ENCODE measurements at regions not wholly inside any gene's neighbourhood (a gene's known extent, or its start where the extent isn't known, plus 50 kb on each side); places are given as distances from the start of the nearest gene placed in this dataset.

DNA sequence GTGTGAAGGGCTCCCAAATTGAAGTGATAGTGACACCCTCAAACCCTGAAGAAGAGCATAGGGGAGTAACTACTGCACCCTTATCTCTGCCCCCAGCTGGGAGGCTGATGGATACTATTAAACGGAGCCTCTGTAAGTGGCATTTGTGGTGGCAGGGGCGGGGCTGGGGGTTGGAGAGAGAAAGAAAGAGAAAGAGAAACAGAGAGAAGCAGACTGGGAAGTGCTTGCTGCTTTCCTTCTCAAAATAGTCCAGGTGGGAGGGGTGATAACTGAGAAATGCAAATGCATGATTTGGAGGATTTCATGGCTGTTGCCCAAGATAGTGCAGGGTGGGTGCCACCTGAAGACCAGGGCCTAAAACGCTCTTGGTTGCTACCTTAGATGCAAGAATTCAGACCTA is 253.5 kb upstream of the GATB start:
- DNase-seq, result no peak

DNA sequence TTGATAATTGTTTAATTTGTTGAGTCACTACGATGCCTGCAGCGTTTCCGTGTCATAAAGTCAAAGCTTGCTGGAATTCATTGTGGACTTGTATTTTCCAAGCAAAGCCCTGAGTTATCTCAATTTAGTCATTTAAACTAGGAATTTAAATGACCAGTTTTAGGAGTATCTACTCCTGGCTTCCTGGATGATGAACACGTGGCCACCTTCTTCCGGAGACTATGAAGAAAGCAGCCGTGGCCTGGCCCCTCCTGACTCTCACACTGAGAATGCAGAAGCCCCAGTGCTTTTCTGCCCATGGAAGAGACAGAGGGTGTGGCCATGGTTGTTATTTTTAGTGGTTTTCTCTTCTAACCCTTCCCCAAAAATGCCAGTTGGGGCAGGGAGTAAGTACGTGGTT is 250.7 kb upstream of the GATB start:
- no peak for DNase-seq

DNA sequence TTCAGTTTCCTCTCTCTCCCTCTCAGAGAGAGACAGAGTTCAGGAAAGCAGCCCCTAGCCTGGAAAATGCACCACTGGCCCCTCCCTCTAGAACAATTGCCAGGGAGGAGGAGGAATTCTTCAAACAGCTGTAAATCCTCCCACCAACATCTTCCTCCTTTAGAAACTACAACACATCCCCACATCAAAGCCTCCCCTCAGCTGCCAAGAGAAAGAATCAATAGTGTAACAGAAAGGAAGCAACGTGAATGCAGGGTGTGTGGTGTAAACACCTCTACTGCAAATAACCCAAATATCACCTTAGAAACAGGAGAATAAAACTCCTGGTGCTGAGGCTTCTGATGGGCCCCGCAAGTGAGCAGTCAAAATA is 249.9 kb upstream of the GATB start:
- DNase-seq, result no peak

DNA sequence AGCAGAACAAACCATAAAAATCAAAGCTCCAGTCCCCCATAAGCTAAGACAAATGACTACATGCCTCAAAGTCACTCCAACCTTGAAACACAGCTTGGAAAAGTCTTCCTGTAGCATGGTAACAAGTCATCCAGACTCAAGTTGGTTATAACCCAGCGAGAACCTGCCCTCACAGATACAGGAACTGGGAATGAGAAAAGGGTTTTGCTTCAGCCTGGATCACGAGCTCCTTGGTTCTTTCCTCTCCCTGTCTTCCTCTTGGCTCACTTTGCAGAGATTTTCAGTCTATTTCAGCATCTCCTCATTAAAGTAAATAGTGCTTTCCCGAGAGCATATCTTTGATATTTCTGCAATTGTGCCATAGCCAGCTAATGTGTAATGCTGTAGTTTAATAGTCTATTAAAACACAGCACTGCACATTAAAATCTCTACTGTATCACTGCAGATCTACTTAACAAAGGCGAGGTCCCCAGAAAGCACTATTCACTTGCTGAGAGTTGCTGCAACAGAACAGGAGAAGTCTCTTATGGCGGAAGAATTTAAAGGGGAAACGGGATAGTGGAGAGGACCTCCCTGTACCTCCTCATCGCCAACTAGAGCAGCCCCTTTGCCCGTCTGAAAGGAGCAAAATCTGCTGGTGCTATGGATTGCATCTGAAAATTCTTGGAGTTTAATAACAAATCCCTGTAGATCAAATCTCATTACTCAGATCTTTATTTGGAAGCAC is 249.3 kb upstream of the GATB start:
- no peak for DNase-seq

DNA sequence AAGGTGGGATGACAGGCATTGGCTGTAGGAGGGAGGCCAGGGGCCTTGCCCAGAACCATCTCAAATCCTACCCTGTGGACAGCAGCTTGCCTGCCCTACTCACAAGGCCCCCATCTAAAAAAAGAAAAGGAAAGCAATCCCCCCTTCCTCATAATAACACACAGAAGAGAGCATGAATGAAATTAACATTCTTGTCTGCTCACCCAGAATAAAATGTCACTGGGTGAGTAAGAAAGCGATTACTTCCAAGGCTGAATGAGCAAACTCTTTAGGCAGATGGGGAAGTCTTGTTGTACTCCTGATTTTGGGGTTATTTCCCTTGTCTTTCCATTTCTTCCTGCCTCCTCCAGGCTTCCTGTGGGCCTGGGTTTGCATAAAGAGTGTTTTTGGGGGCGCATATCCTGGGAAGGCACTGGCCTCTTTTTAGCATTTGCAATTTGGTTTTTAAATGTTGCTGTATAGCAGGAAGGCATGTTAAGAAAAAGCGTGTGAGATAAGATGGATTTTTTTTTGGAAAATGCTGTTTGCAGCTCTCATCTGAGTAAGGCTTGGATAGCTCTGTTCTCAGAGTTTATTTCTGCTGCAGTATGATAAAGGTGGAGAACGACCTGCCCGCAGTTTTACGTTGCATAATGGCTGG is 248.3 kb upstream of the GATB start:
- DNase-seq, result no peak

DNA sequence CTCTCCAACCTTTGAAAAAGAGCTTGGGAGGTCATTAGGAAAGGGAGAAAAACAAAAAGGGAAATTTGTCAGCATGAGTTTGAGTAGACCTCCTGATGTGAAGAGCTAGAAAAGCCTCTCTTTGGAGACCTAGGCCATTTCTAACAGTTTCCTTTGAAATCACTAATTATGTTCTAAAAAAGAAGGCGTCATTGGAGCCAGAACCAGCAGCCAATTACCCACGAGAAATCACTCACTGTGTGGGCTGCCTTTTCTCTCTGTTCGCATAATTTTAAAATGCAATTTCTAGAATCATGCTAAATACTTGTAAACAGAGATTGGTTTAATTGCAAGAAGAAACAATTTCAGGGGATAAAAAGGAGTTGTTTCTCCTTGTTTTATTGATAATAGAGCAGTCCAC is 246.3 kb upstream of the GATB start:
- no peak for DNase-seq

DNA sequence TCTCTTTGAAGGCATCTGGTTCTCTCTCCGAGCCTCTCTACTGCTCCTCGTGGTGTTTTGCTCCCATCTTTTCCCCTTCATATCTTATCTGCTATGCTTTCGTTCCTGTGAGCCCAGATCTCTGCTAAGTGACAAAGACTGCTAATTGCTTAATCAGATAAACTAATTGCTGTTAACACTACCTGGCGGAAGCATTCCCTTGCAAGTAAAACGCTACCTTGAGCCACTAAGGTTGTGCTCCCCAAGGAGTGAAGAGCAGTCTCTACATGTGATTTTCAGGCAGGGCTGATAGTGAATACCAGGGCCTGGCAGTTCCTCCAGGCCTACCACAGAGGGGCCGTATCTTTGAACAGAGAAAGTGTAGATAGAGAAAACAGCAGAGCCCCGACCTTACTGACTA is 244.0 kb upstream of the GATB start:
- DNase-seq, result no peak

DNA sequence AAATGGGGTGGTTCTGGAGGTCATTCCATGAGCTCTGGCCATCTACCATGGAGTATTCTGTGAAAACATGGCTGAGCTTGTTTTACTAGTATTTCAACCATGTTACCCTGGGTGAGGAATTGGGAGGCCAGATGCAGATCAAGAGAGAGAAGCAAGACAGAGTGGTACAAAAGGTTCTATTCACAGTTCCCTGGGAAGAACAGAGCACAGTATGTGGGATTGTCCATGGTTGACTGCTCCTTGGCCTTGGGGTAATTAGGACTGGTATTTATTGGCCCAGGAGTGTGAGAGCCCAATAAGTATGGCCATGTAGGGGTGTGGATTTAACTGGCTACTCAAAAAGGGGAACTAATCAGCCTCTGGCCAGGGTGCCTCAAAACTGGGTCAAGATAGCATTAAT is 239.7 kb upstream of the GATB start:
- DNase-seq, result no peak

DNA sequence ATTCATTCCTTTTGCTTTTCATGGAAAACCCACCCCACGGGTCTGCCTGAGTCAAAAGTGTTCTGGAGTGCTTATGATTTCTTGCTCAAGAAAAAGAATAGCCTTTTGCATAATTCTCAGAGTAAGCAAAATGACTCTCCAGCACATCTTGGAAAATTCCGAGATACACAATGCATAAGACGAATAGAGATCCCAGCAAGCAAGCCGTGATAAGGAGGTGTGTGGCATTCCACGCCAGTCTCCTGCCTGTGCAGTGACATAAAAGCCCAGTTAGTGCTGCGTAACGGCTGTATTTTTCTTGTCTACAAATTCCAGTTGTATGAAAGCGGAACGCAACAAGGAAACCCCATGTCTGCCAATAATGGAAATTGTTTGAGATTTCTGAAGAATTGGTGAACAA is 237.9 kb upstream of the GATB start:
- no peak for DNase-seq

DNA sequence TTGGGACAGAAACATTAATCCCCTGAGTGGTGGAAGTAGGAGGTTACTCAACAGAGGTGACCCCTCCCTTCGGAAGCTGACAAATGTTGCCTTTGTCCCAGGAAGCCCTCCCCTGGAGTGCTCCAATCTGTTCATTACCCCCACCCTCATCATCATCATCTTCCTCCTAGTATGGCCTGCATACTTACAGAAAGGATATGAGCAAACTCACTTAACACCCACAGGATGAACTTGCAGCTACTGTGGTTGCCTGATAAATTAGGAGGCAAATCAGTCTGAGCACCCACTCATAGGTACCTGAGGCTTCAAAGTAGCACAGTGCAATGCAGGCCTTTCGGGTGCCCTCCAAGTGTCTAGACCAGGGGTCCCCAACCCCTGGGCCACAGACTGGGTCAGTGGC is 236.7 kb upstream of the GATB start:
- DNase-seq, result no peak

DNA sequence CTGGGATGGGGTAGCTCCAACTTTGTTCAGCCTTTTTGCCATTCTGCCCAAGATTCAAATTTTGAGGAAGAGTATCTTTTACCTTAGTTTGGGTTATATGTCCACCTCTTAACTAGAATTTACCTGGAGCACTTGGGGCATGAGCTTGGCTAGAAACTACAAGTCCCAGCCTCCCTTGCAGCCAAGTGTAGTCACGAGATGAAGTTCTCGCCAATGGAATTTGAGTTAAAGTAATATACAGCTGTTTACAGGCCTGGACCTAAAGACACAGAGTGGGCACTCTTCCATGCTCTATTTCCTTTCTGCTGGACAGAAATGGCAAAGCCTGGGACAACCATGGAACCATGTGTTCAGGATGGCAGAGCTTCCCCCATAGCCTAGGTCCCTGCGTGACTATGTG is 233.6 kb upstream of the GATB start:
- no peak for DNase-seq

DNA sequence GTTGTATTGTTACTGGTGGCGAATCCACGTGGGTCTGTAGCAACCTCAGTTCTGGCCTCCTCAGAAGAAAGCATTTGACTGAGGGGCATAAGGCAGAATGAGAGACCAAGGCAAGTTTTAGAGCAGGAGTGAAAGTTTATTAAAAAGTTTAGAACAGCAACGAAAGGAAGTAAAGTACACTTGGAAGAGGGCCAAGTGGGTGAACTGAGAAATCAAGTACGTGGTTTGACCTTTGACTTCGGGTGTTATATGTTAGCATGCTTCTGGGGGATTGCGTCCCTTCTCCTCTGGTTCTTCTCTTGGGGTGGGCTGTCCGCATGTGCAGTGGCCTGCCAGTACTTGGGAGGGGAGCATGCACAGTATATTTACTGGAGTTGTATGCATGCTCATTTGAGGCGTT is 232.7 kb upstream of the GATB start:
- DNase-seq, result no peak

DNA sequence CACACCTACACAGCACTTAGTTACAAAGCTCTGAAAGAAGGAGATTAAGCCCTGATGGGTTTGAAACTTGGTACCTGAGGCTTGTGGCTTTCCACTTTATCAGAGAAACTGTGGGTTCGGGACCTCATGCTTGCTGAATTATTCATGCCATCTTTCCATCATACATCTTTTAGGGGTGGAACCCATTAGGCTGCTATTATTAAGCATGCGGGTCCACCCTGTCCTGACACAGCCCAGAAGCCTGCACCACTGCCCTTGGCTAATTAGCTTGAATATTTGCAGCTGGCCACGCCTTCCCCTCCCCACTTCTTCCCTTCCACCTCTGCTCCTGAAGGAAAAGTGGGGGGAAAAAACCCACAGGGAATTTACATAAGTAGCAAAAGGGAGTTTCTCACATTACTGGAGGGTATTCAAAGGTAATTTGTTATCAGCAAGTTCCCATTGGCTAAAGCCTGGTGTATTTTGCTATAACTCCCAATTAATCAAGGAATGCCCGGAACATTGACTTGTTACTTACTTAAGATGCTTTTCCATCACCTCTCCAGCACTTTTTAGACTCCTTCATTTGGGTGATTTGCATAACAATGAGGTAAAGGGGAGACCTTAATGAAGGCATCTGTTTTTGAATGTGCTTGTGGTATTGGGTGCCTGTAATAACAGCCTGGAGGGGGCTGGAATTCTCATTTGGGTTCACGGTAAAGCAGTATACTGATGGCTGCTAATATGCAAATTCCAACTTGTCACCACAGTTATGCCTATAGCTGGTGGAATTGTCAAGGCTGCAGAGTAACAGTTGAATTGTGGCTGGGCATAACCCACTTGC is 231.7 kb upstream of the GATB start:
- DNase-seq, result no peak

DNA sequence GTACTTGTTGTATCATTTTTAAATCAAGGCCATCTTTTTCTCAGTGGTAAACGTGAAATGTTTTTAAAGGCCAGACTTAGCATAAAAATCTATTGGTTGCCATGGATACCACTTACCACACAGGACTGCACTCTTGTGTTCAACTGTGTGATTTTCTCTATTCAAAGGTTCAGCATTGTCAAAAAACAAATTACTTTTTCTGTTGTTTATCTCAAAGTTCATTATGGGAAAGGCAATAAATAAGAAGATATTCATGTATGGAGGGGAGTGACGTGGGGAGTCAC is 231.0 kb upstream of the GATB start:
- no peak for DNase-seq

DNA sequence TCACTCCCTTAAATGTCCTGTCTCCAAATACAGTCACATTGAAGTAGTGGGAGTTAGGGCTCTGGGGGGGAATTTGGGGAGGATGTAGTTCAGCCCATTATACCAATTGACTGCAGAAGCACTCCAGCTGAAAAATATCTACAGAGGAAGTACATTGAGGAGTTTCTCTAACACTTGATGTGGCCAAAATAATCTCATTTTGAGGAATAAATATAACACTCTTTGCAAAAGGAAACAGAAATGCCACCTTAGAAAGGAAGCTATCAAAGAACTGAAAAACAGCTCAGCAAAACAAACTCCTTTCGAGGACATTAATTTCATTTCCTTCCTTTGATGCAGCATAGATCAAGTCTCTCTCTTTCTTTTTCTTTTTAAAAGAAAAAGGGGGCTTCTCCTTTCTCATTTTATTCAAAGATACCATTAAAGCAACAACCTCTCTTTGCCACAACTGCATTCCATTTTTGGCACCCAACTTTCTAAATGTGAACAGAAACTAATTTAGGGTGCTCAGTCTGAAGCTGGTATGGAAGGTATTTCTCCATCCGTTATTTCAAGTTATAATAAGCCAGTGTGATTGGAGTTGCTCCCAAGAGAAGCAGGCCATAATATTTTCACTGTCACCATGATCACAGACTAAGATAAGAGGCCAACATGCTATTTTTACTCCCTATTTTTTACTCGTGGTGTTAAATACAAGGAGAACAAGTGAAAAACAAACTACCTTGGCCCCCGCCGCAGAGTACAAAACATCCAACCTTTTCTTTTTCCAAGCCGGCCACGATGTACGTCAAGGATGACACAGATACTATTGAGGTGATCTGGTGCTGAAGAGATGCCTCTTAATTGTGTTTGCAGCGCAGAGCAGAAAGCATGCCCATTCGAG is 230.4 kb upstream of the GATB start:
- no peak for DNase-seq

DNA sequence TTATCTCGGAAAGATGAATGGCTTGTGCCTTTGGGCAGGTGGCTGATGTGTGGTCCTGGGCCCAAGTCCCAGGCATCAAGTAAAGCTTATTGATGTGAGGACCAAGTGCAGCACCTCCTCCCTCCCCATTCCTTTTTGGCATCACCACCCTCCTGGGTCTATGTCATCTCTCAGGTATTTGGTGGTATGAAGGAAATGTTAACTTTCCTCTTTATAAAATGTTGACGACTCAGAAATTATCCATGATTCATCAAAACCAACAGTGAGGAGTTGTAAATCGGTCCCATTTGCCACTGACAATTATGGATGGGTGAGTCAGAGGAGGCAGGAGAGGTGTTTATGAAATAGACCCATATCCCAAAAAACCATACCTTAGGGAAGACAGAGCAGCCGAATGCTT is 229.4 kb upstream of the GATB start:
- no peak for DNase-seq

DNA sequence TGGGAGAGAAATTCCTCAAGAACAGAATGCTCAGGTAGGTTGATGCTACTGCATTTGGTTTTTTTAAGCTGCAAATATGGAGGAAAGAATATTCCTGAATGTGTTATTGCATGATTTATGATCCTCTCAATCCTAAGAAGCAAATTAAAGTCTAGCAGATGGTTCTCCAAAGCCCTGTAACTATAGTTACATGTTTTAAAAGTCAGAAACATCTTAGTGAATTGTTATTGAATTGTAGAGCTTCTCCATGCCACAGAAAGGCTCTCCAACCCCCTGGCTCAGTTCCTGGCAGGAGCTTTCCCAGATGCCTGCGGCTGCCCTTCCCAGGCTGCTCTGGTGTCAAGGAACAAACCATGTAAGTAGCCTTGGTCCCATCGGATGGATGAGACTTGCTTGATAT is 227.8 kb upstream of the GATB start:
- DNase-seq, result no peak

DNA sequence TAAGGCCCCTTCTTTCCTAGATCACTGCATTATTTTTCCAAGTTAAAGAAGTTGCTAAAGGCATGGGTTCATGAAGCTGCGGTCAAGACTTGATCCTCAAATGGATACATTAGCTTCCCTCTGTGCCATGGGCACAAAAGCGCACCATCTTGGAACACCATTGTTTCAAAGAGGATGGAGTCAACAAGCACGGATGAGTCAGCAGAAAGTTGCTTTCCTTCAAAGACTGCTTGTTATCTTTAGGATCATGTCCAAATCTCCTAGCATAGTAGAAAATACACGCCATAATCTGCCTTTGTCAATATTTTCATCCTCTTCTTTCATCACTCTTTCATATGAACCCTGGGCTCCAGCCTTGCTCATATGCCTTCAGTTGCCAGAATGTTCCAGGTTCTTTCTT is 226.8 kb upstream of the GATB start:
- DNase-seq, result no peak

DNA sequence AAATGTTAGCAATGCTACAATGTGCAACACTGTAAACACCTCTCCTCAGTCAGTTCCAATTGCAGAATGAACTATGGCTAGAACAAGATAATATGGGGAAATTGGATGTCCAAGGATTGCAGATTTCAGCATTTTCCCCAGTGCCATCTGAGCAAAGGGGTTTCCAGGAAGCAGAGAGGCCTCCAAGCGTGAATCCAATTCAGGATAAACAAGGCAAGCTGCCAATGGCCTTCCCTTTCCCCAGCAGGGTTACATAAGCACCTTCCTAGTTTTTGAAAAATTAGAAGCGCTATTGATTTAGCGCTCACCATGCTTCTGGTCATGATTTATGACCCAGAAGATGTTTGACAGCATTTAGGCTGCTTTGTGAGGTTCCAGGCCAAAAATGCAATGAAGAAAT is 223.0 kb upstream of the GATB start:
- DNase-seq, result no peak

DNA sequence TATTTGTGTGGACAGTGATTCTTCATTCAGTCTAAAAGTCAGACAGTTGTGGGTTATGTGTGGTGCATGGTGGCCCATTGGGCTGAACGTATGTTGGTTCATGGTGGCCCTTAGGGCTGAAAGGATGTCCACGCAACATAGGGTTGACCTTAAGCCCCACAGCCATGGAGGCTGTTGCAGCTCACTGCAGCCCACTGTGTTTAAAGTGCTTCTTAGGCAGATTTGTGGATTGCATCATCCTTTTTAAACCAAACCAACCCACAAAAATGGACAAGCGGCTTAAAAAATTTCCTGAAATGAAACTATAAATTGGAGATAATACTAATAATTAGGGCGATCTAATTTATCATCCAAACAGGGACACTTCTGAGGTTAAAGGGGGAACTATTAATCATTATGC is 219.0 kb upstream of the GATB start:
- DNase-seq, result no peak

DNA sequence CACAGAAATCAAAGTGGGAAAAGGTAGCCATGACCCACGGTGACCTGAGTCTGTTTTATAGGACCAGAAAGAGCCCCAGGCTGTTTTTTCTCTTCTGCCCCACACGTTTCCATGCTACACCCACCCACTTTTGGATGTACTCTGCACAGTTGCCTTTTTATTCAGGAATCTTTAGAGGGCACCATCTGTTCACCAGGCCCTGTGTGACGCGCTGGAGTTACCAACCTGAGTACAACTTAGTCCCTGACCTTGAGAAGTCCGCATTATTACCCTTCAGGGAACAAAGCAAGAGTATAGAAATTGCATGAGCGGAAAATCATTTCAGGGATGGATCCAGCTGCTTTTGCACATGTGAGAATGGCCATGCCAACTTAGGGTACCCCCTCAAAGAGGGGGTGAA is 207.8 kb upstream of the GATB start:
- DNase-seq, result no peak

DNA sequence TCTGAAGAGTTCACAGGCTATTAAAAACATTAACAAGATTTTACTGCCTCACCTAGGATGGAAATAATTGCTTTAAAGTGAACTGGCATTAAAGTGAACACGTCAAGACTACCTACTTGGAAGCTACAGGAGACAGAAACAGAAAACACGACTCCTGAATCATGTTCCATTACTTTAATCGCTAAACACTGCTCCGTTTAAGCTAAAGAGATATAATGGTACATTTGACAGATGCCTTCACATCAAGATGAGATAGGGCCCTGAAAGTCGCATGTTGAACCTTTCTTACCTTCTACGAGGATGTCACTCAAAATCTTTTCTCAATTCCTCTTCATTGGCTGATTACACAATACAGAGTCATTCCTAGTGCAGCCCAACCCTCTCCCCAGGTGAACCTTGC is 206.3 kb upstream of the GATB start:
- no peak for DNase-seq

DNA sequence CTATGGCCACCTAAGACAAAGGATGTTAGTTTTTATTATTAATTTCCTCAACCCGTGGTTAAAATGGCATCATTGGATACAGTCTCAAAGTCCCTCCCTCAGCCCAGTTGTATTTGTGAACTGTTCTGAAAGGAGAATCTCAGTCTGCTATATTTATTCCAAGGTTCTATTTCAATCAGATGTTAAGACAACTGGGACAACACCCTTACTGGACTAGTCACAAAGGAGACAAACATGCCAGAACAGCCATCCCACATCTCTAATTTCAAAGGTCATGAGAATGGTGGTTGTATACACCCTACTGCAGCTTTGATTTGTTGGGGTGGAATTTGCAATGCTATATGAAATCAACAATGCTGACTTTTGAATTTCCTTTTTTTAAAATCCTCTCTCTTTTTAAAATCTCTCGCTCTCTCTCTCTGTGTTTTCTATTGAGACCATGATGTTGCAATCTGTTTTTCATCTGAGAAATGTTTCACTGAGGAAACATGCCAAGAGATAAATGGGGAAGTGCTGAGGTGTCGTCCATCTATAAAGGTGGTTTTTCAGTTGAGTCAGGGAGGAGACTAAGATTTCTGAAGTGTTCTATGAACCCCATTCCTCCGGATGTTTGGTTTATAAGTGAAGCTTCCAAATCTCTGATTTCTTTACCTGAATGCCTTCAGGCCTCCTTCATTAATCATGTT is 201.5 kb upstream of the GATB start:
- no peak for DNase-seq
